SU-DHL-6 (cell line): ENCODE measurements at regions not wholly inside any gene's neighbourhood (a gene's known extent, or its start where the extent isn't known, plus 50 kb on each side); places are given as distances from the start of the nearest gene placed in this dataset.

Experiments used
- EZH2phosphoT487 ChIP-seq: fragments of 200-600 bp; sonication (generic), shearing (Covaris generic); conservative IDR thresholded peaks from 2 replicates; pipeline ENCODE4 v1.6.1; 2018; ENCODE audit warnings: mild to moderate bottlenecking, antibody characterized with exemption, low read length, moderate library complexity, mixed read lengths
- TF ChIP-seq, protein P1 (sequence below): fragments of 200-600 bp; sonication (generic); IDR thresholded peaks from one replicate; pipeline ENCODE4 v1.5.1; 2017; ENCODE audit warnings: antibody characterized with exemption, mild to moderate bottlenecking, low read length, moderate library complexity; ENCODE audit not compliant: insufficient read depth, poor library complexity, severe bottlenecking

DNA sequence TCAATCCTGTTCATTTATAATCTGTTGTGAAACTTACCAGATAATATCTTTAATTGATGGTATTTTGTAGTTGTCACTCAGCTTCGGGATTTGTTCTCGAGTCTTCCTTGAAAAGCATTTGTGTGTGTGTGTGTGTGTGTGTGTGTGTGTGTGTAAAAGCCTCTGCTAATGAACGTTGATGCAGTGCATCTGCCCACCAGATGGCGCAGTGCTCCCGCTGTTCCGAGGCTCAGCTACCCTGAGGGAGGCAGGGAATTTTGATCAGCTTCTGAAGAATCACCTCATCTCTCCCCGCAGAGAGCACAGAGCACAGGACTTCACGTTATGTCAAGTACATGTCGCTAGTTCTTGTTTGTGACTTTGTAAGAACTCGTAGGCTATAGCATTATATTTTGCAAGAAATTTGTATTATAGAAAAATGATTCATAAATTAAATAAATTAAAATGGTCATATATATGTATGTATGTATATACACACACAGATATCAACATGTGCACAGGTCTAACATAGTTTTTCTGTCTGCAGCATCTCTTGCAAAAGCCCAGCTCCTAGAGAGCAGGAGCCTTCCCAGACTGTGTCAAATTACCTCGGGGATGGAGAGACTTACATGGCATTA is 316.7 kb upstream of the IGFBP7 start:
- TF ChIP-seq, protein P1, sequence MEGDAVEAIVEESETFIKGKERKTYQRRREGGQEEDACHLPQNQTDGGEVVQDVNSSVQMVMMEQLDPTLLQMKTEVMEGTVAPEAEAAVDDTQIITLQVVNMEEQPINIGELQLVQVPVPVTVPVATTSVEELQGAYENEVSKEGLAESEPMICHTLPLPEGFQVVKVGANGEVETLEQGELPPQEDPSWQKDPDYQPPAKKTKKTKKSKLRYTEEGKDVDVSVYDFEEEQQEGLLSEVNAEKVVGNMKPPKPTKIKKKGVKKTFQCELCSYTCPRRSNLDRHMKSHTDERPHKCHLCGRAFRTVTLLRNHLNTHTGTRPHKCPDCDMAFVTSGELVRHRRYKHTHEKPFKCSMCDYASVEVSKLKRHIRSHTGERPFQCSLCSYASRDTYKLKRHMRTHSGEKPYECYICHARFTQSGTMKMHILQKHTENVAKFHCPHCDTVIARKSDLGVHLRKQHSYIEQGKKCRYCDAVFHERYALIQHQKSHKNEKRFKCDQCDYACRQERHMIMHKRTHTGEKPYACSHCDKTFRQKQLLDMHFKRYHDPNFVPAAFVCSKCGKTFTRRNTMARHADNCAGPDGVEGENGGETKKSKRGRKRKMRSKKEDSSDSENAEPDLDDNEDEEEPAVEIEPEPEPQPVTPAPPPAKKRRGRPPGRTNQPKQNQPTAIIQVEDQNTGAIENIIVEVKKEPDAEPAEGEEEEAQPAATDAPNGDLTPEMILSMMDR: peak; percentile 42
- TF ChIP-seq EZH2phosphoT487: no peak
